ENCODE measurements at regions not wholly inside any gene's neighbourhood (a gene's known extent, or its start where the extent isn't known, plus 50 kb on each side); places are given as distances from the start of the nearest gene placed in this dataset.

GRCh38 chr7:35495377-35495776, 199.6 kb downstream of the HERPUD2 start:
- Histone ChIP-seq H3K9ac (ENCODE audit: low read depth, low read length) (no peak overlapping the region), H3K4me3 (ENCODE audit: low read depth, low read length) (no peak overlapping the region), H3K9me3 (ENCODE audit: control insufficient read depth, insufficient read depth, low read length) (no peaks in the 10 kb centered on the region), H3K36me3 (ENCODE audit: control insufficient read depth, insufficient read depth, low read length) (no peaks in the 10 kb centered on the region), H3K4me1 (ENCODE audit: control insufficient read depth, insufficient read depth, low read length) (no peaks in the 10 kb centered on the region), H3K27me3 (ENCODE audit: control insufficient read depth, insufficient read depth, low read length) (no peaks in the 10 kb centered on the region)

GRCh38 chr7:35494407-35494806, 200.5 kb downstream of the HERPUD2 start:
- no peak overlapping the region for H3K9ac ChIP-seq (ENCODE audit: low read depth, low read length)
- H3K27me3 ChIP-seq (ENCODE audit: control insufficient read depth, insufficient read depth, low read length) = no peaks in the 10 kb centered on the region
- no peaks in the 10 kb centered on the region for H3K36me3 ChIP-seq (ENCODE audit: control insufficient read depth, insufficient read depth, low read length)
- H3K4me1 ChIP-seq (ENCODE audit: control insufficient read depth, insufficient read depth, low read length) = no peaks in the 10 kb centered on the region
- H3K4me3 ChIP-seq (ENCODE audit: low read depth, low read length) = no peak overlapping the region
- no peaks in the 10 kb centered on the region for H3K9me3 ChIP-seq (ENCODE audit: control insufficient read depth, insufficient read depth, low read length)

- Histone ChIP-seq H3K4me1 (ENCODE audit: control insufficient read depth, insufficient read depth, low read length) (no peaks in the 10 kb centered on the region), H3K36me3 (ENCODE audit: control insufficient read depth, insufficient read depth, low read length) (no peaks in the 10 kb centered on the region), H3K9me3 (ENCODE audit: control insufficient read depth, insufficient read depth, low read length) (no peaks in the 10 kb centered on the region), H3K4me3 (ENCODE audit: low read depth, low read length) (no peak overlapping the region), H3K9ac (ENCODE audit: low read depth, low read length) (no peak overlapping the region), H3K27me3 (ENCODE audit: control insufficient read depth, insufficient read depth, low read length) (no peaks in the 10 kb centered on the region)
Observed at GRCh38 chr7:35492451-35493175, 202.3 kb downstream of the HERPUD2 start.

- Histone ChIP-seq H3K36me3 (ENCODE audit: control insufficient read depth, insufficient read depth, low read length) (no peaks in the 10 kb centered on the region), H3K4me1 (ENCODE audit: control insufficient read depth, insufficient read depth, low read length) (no peaks in the 10 kb centered on the region), H3K9ac (ENCODE audit: low read depth, low read length) (no peak overlapping the region)
Observed at GRCh38 chr7:35491233-35491632, 203.7 kb downstream of the HERPUD2 start.

GRCh38 chr7:35487841-35488240, 207.1 kb downstream of the HERPUD2 start:
- no peaks in the 10 kb centered on the region for H3K9me3 ChIP-seq (ENCODE audit: control insufficient read depth, insufficient read depth, low read length)
- H3K36me3 ChIP-seq (ENCODE audit: control insufficient read depth, insufficient read depth, low read length) = no peaks in the 10 kb centered on the region
- H3K27me3 ChIP-seq (ENCODE audit: control insufficient read depth, insufficient read depth, low read length) = no peaks in the 10 kb centered on the region
- no peaks in the 10 kb centered on the region for H3K4me1 ChIP-seq (ENCODE audit: control insufficient read depth, insufficient read depth, low read length)
- no peak overlapping the region for H3K9ac ChIP-seq (ENCODE audit: low read depth, low read length)
- no peak overlapping the region for H3K4me3 ChIP-seq (ENCODE audit: low read depth, low read length)

More at GRCh38 chr7:35491233-35491632, 203.7 kb downstream of the HERPUD2 start:
- Histone ChIP-seq H3K4me3 (ENCODE audit: low read depth, low read length) (no peak overlapping the region), H3K27me3 (ENCODE audit: control insufficient read depth, insufficient read depth, low read length) (no peaks in the 10 kb centered on the region), H3K9me3 (ENCODE audit: control insufficient read depth, insufficient read depth, low read length) (no peaks in the 10 kb centered on the region)

- no peak overlapping the region for H3K4me3 ChIP-seq (ENCODE audit: low read depth, low read length)
- H3K9me3 ChIP-seq (ENCODE audit: control insufficient read depth, insufficient read depth, low read length) = no peaks in the 10 kb centered on the region
- H3K36me3 ChIP-seq (ENCODE audit: control insufficient read depth, insufficient read depth, low read length) = no peaks in the 10 kb centered on the region
- H3K4me1 ChIP-seq (ENCODE audit: control insufficient read depth, insufficient read depth, low read length) = no peaks in the 10 kb centered on the region
- H3K9ac ChIP-seq (ENCODE audit: low read depth, low read length) = no peak overlapping the region
- no peaks in the 10 kb centered on the region for H3K27me3 ChIP-seq (ENCODE audit: control insufficient read depth, insufficient read depth, low read length)
Observed at GRCh38 chr7:35487402-35487801, 207.5 kb downstream of the HERPUD2 start.

- Histone ChIP-seq H3K9me3 (ENCODE audit: control insufficient read depth, insufficient read depth, low read length) (no peaks in the 10 kb centered on the region), H3K4me3 (ENCODE audit: low read depth, low read length) (no peak overlapping the region), H3K27me3 (ENCODE audit: control insufficient read depth, insufficient read depth, low read length) (no peaks in the 10 kb centered on the region), H3K36me3 (ENCODE audit: control insufficient read depth, insufficient read depth, low read length) (no peaks in the 10 kb centered on the region), H3K4me1 (ENCODE audit: control insufficient read depth, insufficient read depth, low read length) (no peaks in the 10 kb centered on the region), H3K9ac (ENCODE audit: low read depth, low read length) (no peak overlapping the region)
Observed at GRCh38 chr7:35485436-35485835, 209.5 kb downstream of the HERPUD2 start.

- Histone ChIP-seq H3K4me3 (ENCODE audit: low read depth, low read length) (no peak overlapping the region), H3K9me3 (ENCODE audit: control insufficient read depth, insufficient read depth, low read length) (no peaks in the 10 kb centered on the region), H3K4me1 (ENCODE audit: control insufficient read depth, insufficient read depth, low read length) (no peaks in the 10 kb centered on the region), H3K9ac (ENCODE audit: low read depth, low read length) (no peak overlapping the region), H3K27me3 (ENCODE audit: control insufficient read depth, insufficient read depth, low read length) (no peaks in the 10 kb centered on the region), H3K36me3 (ENCODE audit: control insufficient read depth, insufficient read depth, low read length) (no peaks in the 10 kb centered on the region)
Observed at GRCh38 chr7:35483568-35483967, 211.4 kb downstream of the HERPUD2 start.

GRCh38 chr7:35482231-35482630, 212.7 kb downstream of the HERPUD2 start:
- Histone ChIP-seq H3K27me3 (ENCODE audit: control insufficient read depth, insufficient read depth, low read length) (no peaks in the 10 kb centered on the region), H3K4me1 (ENCODE audit: control insufficient read depth, insufficient read depth, low read length) (no peaks in the 10 kb centered on the region), H3K9me3 (ENCODE audit: control insufficient read depth, insufficient read depth, low read length) (no peaks in the 10 kb centered on the region), H3K9ac (ENCODE audit: low read depth, low read length) (no peak overlapping the region), H3K4me3 (ENCODE audit: low read depth, low read length) (no peak overlapping the region), H3K36me3 (ENCODE audit: control insufficient read depth, insufficient read depth, low read length) (no peaks in the 10 kb centered on the region)

- H3K4me3 ChIP-seq (ENCODE audit: low read depth, low read length) = no peak overlapping the region
- H3K27me3 ChIP-seq (ENCODE audit: control insufficient read depth, insufficient read depth, low read length) = no peaks in the 10 kb centered on the region
- no peak overlapping the region for H3K9ac ChIP-seq (ENCODE audit: low read depth, low read length)
- no peaks in the 10 kb centered on the region for H3K9me3 ChIP-seq (ENCODE audit: control insufficient read depth, insufficient read depth, low read length)
- no peaks in the 10 kb centered on the region for H3K4me1 ChIP-seq (ENCODE audit: control insufficient read depth, insufficient read depth, low read length)
- H3K36me3 ChIP-seq (ENCODE audit: control insufficient read depth, insufficient read depth, low read length) = no peaks in the 10 kb centered on the region
Observed at GRCh38 chr7:35480806-35481205, 214.1 kb downstream of the HERPUD2 start.

- Histone ChIP-seq H3K4me3 (ENCODE audit: low read depth, low read length) (no peak overlapping the region), H3K4me1 (ENCODE audit: control insufficient read depth, insufficient read depth, low read length) (no peaks in the 10 kb centered on the region), H3K27me3 (ENCODE audit: control insufficient read depth, insufficient read depth, low read length) (no peaks in the 10 kb centered on the region), H3K9me3 (ENCODE audit: control insufficient read depth, insufficient read depth, low read length) (no peaks in the 10 kb centered on the region), H3K36me3 (ENCODE audit: control insufficient read depth, insufficient read depth, low read length) (no peaks in the 10 kb centered on the region), H3K9ac (ENCODE audit: low read depth, low read length) (no peak overlapping the region)
Observed at GRCh38 chr7:35477609-35478008, 217.3 kb downstream of the HERPUD2 start.

GRCh38 chr7:35474100-35474499, 220.2 kb upstream of the TBX20 start:
- Histone ChIP-seq H3K27me3 (ENCODE audit: control insufficient read depth, insufficient read depth, low read length) (no peaks in the 10 kb centered on the region), H3K9ac (ENCODE audit: low read depth, low read length) (no peak overlapping the region), H3K4me3 (ENCODE audit: low read depth, low read length) (no peak overlapping the region), H3K4me1 (ENCODE audit: control insufficient read depth, insufficient read depth, low read length) (no peaks in the 10 kb centered on the region), H3K36me3 (ENCODE audit: control insufficient read depth, insufficient read depth, low read length) (no peaks in the 10 kb centered on the region), H3K9me3 (ENCODE audit: control insufficient read depth, insufficient read depth, low read length) (no peaks in the 10 kb centered on the region)
